H1 (cell line): ENCODE measurements at regions not wholly inside any gene's neighbourhood (a gene's known extent, or its start where the extent isn't known, plus 50 kb on each side); places are given as distances from the start of the nearest gene placed in this dataset.

Experiments
- CTCF ChIA-PET: fragments of 300-600 bp; sonication (Branson Sonifier 250); formaldehyde crosslinking; loops from one replicate; lab custom pipeline; 2021; ENCODE audit not compliant: partially characterized antibody; lab: Charles Lee
- POLR2A ChIA-PET: fragments of 300-600 bp; sonication (Branson Sonifier 250); formaldehyde crosslinking; loops from one replicate; lab custom pipeline; 2021; ENCODE audit warnings: inconsistent platforms; ENCODE audit not compliant: partially characterized antibody; lab: Charles Lee
- DNase-seq, 2 experiments: peaks; one replicate each; pipeline versions ENCODE4 v3.0.0 to v3.0.0-alpha.2; 2010 to 2022; ENCODE audit warnings: low spot score in 2 of 2, low read depth in 1 of 2, mixed read lengths in 1 of 2
- FAIRE-seq: peaks from 2 replicates; lab custom pipeline; 2011; peaks lifted over from hg19 to GRCh38; lab: Jason Lieb, UNC
- H2AFZ ChIP-seq: 2 replicates; pipeline ENCODE4 v1.8.1; 2012; ENCODE audit warnings: low read length, inconsistent platforms
- H2AK5ac ChIP-seq: 2 replicates; pipeline ENCODE4 v1.6.1; 2013; ENCODE audit warnings: low read depth, low read length
- H2BK120ac ChIP-seq: replicated peaks from 2 replicates; pipeline ENCODE3; 2013; ENCODE audit warnings: low read depth, low read length, inconsistent platforms
- H2BK12ac ChIP-seq: 2 replicates; pipeline ENCODE4 v1.6.1; 2013; ENCODE audit warnings: low read depth, low read length
- H2BK15ac ChIP-seq: 2 replicates; pipeline ENCODE4 v1.6.1; 2013; ENCODE audit warnings: low read length
- H2BK20ac ChIP-seq: 2 replicates; pipeline ENCODE4 v1.6.1; 2013; ENCODE audit warnings: low read length
- H2BK5ac ChIP-seq: 2 replicates; pipeline ENCODE4 v1.6.1; 2013; ENCODE audit warnings: low read depth, low read length
- H3K14ac ChIP-seq: 2 replicates; pipeline ENCODE4 v1.6.1; 2013; ENCODE audit warnings: inconsistent platforms; ENCODE audit not compliant: insufficient read length
- H3K18ac ChIP-seq: 2 replicates; pipeline ENCODE4 v1.6.1; 2013; ENCODE audit warnings: low read length; ENCODE audit errors: extremely low read depth
- H3K23ac ChIP-seq: 2 replicates; pipeline ENCODE4 v1.6.1; 2013; ENCODE audit warnings: inconsistent platforms; ENCODE audit not compliant: insufficient read length
- H3K23me2 ChIP-seq: 2 replicates; pipeline ENCODE4 v1.6.1; 2013; ENCODE audit warnings: low read depth, low read length
- H3K27ac ChIP-seq: 2 replicates; pipeline ENCODE4 v1.6.1; 2011; ENCODE audit warnings: low read depth, low read length, inconsistent platforms
- H3K27me3 ChIP-seq, 4 experiments: replicated peaks in 1 of 4; 1 replicate in 1 of 4; 2 replicates in 3 of 4; pipeline versions ENCODE4 v1.6.1 to v1.8.1; 2011 to 2013; ENCODE audit warnings: low read length in 3 of 4, mild to moderate bottlenecking in 3 of 4, inconsistent platforms in 2 of 4, mixed read lengths in 2 of 4, moderate library complexity in 1 of 4; ENCODE audit not compliant: control insufficient read depth in 3 of 4, insufficient read depth in 3 of 4; ENCODE audit errors: extremely low read depth in 1 of 4
- H3K36me3 ChIP-seq, 4 experiments: 2 replicates each; pipeline versions ENCODE4 v1.6.1 to v1.8.1; 2011 to 2013; ENCODE audit warnings: mild to moderate bottlenecking in 4 of 4, low read length in 3 of 4, moderate library complexity in 2 of 4, control low read depth in 1 of 4, inconsistent platforms in 1 of 4; ENCODE audit not compliant: insufficient read depth in 4 of 4, control insufficient read depth in 2 of 4
- H3K4ac ChIP-seq: replicated peaks from 2 replicates; pipeline ENCODE3; 2013; ENCODE audit warnings: low read length, low read depth, mixed read lengths, inconsistent platforms; ENCODE audit not compliant: insufficient read length
- H3K4me1 ChIP-seq, 4 experiments: replicated peaks in 1 of 4; 1 replicate in 1 of 4; 2 replicates in 3 of 4; pipeline versions ENCODE4 v1.6.1 to v1.8.1; 2011 to 2013; ENCODE audit warnings: low read length in 3 of 4, inconsistent platforms in 2 of 4, mixed read lengths in 1 of 4; ENCODE audit not compliant: insufficient read depth in 4 of 4, control insufficient read depth in 3 of 4
- H3K4me2 ChIP-seq, 2 experiments: 2 replicates each; pipeline versions ENCODE4 v1.6.1 to v1.8.1; 2011 to 2013; ENCODE audit warnings: low read depth in 2 of 2, low read length in 2 of 2, control low read depth in 1 of 2, inconsistent platforms in 1 of 2, mild to moderate bottlenecking in 1 of 2; ENCODE audit not compliant: insufficient read depth in 1 of 2
- H3K4me3 ChIP-seq, 4 experiments: fragments of 200-600, 300-600 bp in 1 of 4; sonication (generic), shearing (Covaris generic), sonication (Bioruptor Twin) in 1 of 4; 2 replicates each; pipeline versions ENCODE4 v1.5.1 to v1.8.1; 2011 to 2016; ENCODE audit warnings: low read length in 4 of 4, low read depth in 3 of 4, control low read depth in 2 of 4, inconsistent platforms in 2 of 4, mild to moderate bottlenecking in 2 of 4, mixed read lengths in 1 of 4, moderate library complexity in 1 of 4; ENCODE audit not compliant: insufficient read depth in 2 of 4; ENCODE audit errors: extremely low read depth in 1 of 4
- H3K56ac ChIP-seq: replicated peaks from 2 replicates; pipeline ENCODE3; 2013; ENCODE audit warnings: low read depth, mild to moderate bottlenecking, mixed read lengths, low read length, inconsistent platforms; ENCODE audit not compliant: insufficient read length
- H3K79me1 ChIP-seq: 2 replicates; pipeline ENCODE4 v1.6.1; 2013; ENCODE audit warnings: low read depth, low read length, control low read depth
- H3K79me2 ChIP-seq, 2 experiments: 2 replicates each; pipeline versions ENCODE4 v1.6.1 to v1.8.1; 2012 to 2013; ENCODE audit warnings: low read length in 2 of 2, mild to moderate bottlenecking in 2 of 2, inconsistent platforms in 1 of 2; ENCODE audit not compliant: insufficient read depth in 2 of 2, control insufficient read depth in 1 of 2
- H3K9ac ChIP-seq, 4 experiments: replicated peaks in 1 of 4; 1 replicate in 1 of 4; 2 replicates in 3 of 4; pipeline versions ENCODE4 v1.6.1 to v1.8.1; 2011 to 2013; ENCODE audit warnings: low read depth in 3 of 4, low read length in 3 of 4, control low read depth in 2 of 4, mild to moderate bottlenecking in 2 of 4, moderate library complexity in 2 of 4, inconsistent platforms in 1 of 4; ENCODE audit errors: extremely low read depth in 1 of 4
- H3K9me3 ChIP-seq, 2 experiments: 2 replicates each; pipeline versions ENCODE4 v1.6.1 to v1.8.1; 2012 to 2013; ENCODE audit warnings: mild to moderate bottlenecking in 2 of 2, moderate library complexity in 2 of 2, control low read depth in 1 of 2, inconsistent platforms in 1 of 2, low read depth in 1 of 2, low read length in 1 of 2, mixed read lengths in 1 of 2; ENCODE audit not compliant: insufficient read depth in 2 of 2
- H4K20me1 ChIP-seq, 2 experiments: replicated peaks in 1 of 2; 2 replicates each; pipeline versions ENCODE3 to v1.8.1; 2011 to 2013; ENCODE audit warnings: inconsistent platforms in 2 of 2, low read length in 2 of 2, mild to moderate bottlenecking in 1 of 2; ENCODE audit not compliant: insufficient read depth in 2 of 2, control insufficient read depth in 1 of 2
- H4K5ac ChIP-seq: 2 replicates; pipeline ENCODE4 v1.6.1; 2013; ENCODE audit warnings: low read length, low read depth, mixed read lengths, inconsistent platforms; ENCODE audit not compliant: insufficient read length
- H4K8ac ChIP-seq: 2 replicates; pipeline ENCODE4 v1.8.0; 2013; ENCODE audit warnings: mild to moderate bottlenecking, moderate library complexity, low read length, inconsistent platforms; ENCODE audit not compliant: insufficient read depth; ENCODE audit errors: extremely low read depth
- H4K91ac ChIP-seq: replicated peaks from 2 replicates; pipeline ENCODE3; 2013; ENCODE audit warnings: low read length, mixed read lengths, inconsistent platforms; ENCODE audit not compliant: insufficient read length
- BCL11A ChIP-seq, 2 experiments: IDR thresholded peaks; one replicate each; pipeline ENCODE4 v1.6.1; 2011; ENCODE audit warnings: low read depth in 2 of 2, low read length in 2 of 2, mild to moderate bottlenecking in 2 of 2
- KDM4A ChIP-seq: IDR thresholded peaks from one replicate; pipeline ENCODE4 v1.7.1; 2012; ENCODE audit warnings: low read depth, mild to moderate bottlenecking, moderate library complexity, low read length, inconsistent platforms; ENCODE audit not compliant: severe bottlenecking
- NRF1 ChIP-seq: IDR thresholded peaks from 2 replicates; pipeline ENCODE4 v1.6.1; 2011; ENCODE audit warnings: mild to moderate bottlenecking, low read depth, low read length, improper control_type of control experiment
- RNF2 ChIP-seq: fragments of 200-900, 300-1000 bp; sonication (generic); IDR thresholded peaks from 2 replicates; pipeline ENCODE4 v1.7.1; 2016; ENCODE audit warnings: borderline replicate concordance, low read depth, mild to moderate bottlenecking, antibody characterized with exemption, low read length; ENCODE audit not compliant: poor library complexity, severe bottlenecking; ENCODE audit errors: missing control alignments
- WGBS, 2 experiments: shearing (Covaris generic) in 1 of 2; methylation state at CpG; one replicate each; pipeline versions ENCODE4 v1.1.6 to v1.1.7; 2013 to 2015; ENCODE audit warnings: low lambda C conversion rate in 2 of 2, mixed read lengths in 2 of 2, inconsistent platforms in 1 of 2, low coverage in 1 of 2, missing lambda C conversion rate in 1 of 2; ENCODE audit not compliant: insufficient replicate concordance in 2 of 2, insufficient coverage in 1 of 2, insufficient read length in 1 of 2; ENCODE audit errors: extremely low coverage in 1 of 2, missing lambda C conversion rate in 1 of 2; 5-methylcytosine and 5-hydroxymethylcytosine counted together

DNA sequence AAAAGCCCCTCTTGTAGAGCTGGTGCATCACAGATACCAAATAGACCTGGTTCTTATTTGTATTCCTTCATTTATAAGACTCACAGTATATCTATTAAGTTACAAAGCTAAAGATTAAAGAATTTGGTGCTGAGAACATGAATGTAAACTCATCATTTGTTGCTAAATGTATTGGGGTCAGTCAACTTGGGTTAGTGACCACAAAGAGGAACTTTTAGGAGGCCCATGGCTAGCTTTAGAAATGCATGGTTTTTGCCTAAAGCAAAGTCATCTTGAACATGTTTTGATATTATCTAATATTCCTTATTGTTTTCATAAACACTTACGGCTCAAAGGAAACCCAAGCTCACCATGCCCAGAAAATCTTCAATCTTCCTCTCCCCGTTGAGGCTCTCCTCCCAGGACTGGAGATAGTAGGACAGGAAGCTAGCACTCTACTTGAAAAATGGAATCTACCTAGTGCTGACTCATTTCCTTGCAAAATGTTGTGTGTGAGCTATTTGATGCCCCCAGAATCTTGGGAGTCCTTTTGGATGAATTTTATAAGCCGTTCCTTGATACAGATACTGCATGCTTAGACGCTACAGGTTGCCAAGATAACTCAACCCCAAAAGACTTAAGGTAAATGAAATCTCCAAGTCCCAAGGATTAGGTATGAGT lies 121.4 kb downstream of the BMP2 start:
- no peaks in the 10 kb centered on the region for H3K27me3 ChIP-seq
- H2AFZ ChIP-seq, result no peak overlapping the region
- peaks cover 0 to 11% (median 0%) of the 10 kb centered on the region in 4 experiments; a peak in 2 of 7 replicates for H3K4me1 ChIP-seq
- H4K8ac ChIP-seq, result no peak overlapping the region
- no peak overlapping the region for H4K91ac ChIP-seq
- no peaks in the 10 kb centered on the region for H3K36me3 ChIP-seq
- POLR2A ChIA-PET, result no interaction called here
- DNase-seq, result no peak
- no peaks in the 10 kb centered on the region for H4K20me1 ChIP-seq
- H3K79me2 ChIP-seq, result no peaks in the 10 kb centered on the region
- H3K4me2 ChIP-seq, result no peak overlapping the region
- no peak overlapping the region for H3K14ac ChIP-seq
- WGBS, 2 experiments, result 99% methylated on average over 4 of the region's 4 CpGs; no CpG with 5 or more reads in 1 of the 2 experiments
- no peak overlapping the region for H3K9ac ChIP-seq
- H2BK12ac ChIP-seq, result no peak overlapping the region
- no peak overlapping the region for H3K4me3 ChIP-seq
- no peak for FAIRE-seq
- no peak overlapping the region for H3K23ac ChIP-seq
- no peak overlapping the region for H2BK5ac ChIP-seq
- no peaks in the 10 kb centered on the region for H3K9me3 ChIP-seq
- CTCF ChIA-PET, result interaction anchor here (0.6 to 1.4 kb wide), 3 partner anchors 10 to 59 kb away, joined by 3 to 4 read pairs (median 4); no protein-coding TSS in a partner anchor
- H3K27ac ChIP-seq, result no peak overlapping the region
- H3K79me1 ChIP-seq, result no peaks in the 10 kb centered on the region
- H2BK15ac ChIP-seq, result no peak overlapping the region
- H2AK5ac ChIP-seq, result no peak overlapping the region
- no peak overlapping the region for H2BK120ac ChIP-seq
- H2BK20ac ChIP-seq, result no peak overlapping the region
- H3K18ac ChIP-seq, result no peak overlapping the region
- H4K5ac ChIP-seq, result no peak overlapping the region
- no peak overlapping the region for H3K4ac ChIP-seq
- TF ChIP-seq NRF1 (no peak), KDM4A (no peak), BCL11A (IDR thresholded peaks at IDR 0.05; ENCODE audit: low read depth in 2 of 2, low read length in 2 of 2) (no peak), RNF2 (no peak)
- H3K56ac ChIP-seq, result no peak overlapping the region
- H3K23me2 ChIP-seq, result no peaks in the 10 kb centered on the region
